OCI-LY1 (cell line): ENCODE measurements at regions not wholly inside any gene's neighbourhood (a gene's known extent, or its start where the extent isn't known, plus 50 kb on each side); places are given as distances from the start of the nearest gene placed in this dataset.

ENCODE experiments used
- H2AFZ ChIP-seq: fragments of 200-600 bp; sonication (generic), shearing (Covaris generic); 2 replicates; pipeline ENCODE4 v1.6.0; 2014; ENCODE audit warnings: antibody characterized with exemption, mild to moderate bottlenecking, low read length
- H3F3A ChIP-seq: fragments of 200-600 bp; sonication (generic), shearing (Covaris generic); 2 replicates; pipeline ENCODE4 v1.6.0; 2014; ENCODE audit warnings: mild to moderate bottlenecking, antibody characterized with exemption, low read length, moderate library complexity; ENCODE audit not compliant: insufficient read depth
- H3K27ac ChIP-seq: fragments of 200-600 bp; sonication (generic); 2 replicates; pipeline ENCODE4 v1.5.1; 2014; ENCODE audit warnings: low read length, mixed run types, mild to moderate bottlenecking, low read depth; ENCODE audit not compliant: poor library complexity, severe bottlenecking
- H3K27me3 ChIP-seq: fragments of 200-600 bp; sonication (generic); 2 replicates; pipeline ENCODE4 v1.6.0; 2014; ENCODE audit warnings: antibody characterized with exemption, mild to moderate bottlenecking, low read length, moderate library complexity; ENCODE audit not compliant: insufficient read depth
- H3K36me3 ChIP-seq: fragments of 200-600 bp; sonication (generic); 2 replicates; pipeline ENCODE4 v1.6.1; 2014; ENCODE audit warnings: mild to moderate bottlenecking, antibody characterized with exemption, low read length, moderate library complexity, mixed read lengths; ENCODE audit not compliant: insufficient read depth
- H3K4me1 ChIP-seq: fragments of 200-600 bp; sonication (generic); 2 replicates; pipeline ENCODE4 v1.5.1; 2014; ENCODE audit warnings: mild to moderate bottlenecking, low read length, moderate library complexity; ENCODE audit not compliant: insufficient read depth, severe bottlenecking
- H3K4me2 ChIP-seq: fragments of 200-600 bp; sonication (generic), shearing (Covaris generic); 2 replicates; pipeline ENCODE4 v1.6.1; 2014; ENCODE audit warnings: low read length
- H3K4me3 ChIP-seq: fragments of 200-600 bp; sonication (generic); 2 replicates; pipeline ENCODE4 v1.5.1; 2014; ENCODE audit warnings: low read length, low read depth, mild to moderate bottlenecking, mixed read lengths; ENCODE audit not compliant: poor library complexity, severe bottlenecking
- H3K79me2 ChIP-seq: fragments of 200-600 bp; shearing (Covaris generic); 2 replicates; pipeline ENCODE4 v1.6.1; 2016; ENCODE audit warnings: mixed run types, low read length, mixed read lengths; ENCODE audit not compliant: insufficient read depth
- H3K9ac ChIP-seq: fragments of 200-600 bp; sonication (generic), shearing (Covaris generic); 2 replicates; pipeline ENCODE4 v1.6.1; 2014; ENCODE audit warnings: mild to moderate bottlenecking, low read length, mixed read lengths
- H3K9me2 ChIP-seq: fragments of 200-600 bp; sonication (generic), shearing (Covaris generic); 2 replicates; pipeline ENCODE4 v1.6.1; 2014; ENCODE audit warnings: low read depth, mild to moderate bottlenecking, low read length, mixed read lengths
- H3K9me3 ChIP-seq: fragments of 200-600 bp; shearing (Covaris generic); 2 replicates; pipeline ENCODE4 v1.6.1; 2014; ENCODE audit warnings: low read length, mixed read lengths
- H4K20me1 ChIP-seq: fragments of 200-600 bp; sonication (generic), shearing (Covaris generic); 2 replicates; pipeline ENCODE4 v1.6.0; 2016; ENCODE audit warnings: mild to moderate bottlenecking, low read length; ENCODE audit not compliant: insufficient read depth
- CTCF ChIP-seq: fragments of 200-600 bp; sonication (generic), shearing (Covaris generic); IDR thresholded peaks from 2 replicates; pipeline ENCODE4 v1.5.1; 2017; ENCODE audit warnings: mild to moderate bottlenecking, antibody characterized with exemption, low read length, moderate library complexity, mixed read lengths
- EZH2 ChIP-seq: fragments of 200-600 bp; sonication (generic), shearing (Covaris generic); IDR thresholded peaks from 2 replicates; pipeline ENCODE4 v1.8.0; 2017; ENCODE audit warnings: borderline replicate concordance, mixed run types, mild to moderate bottlenecking, antibody characterized with exemption, low read length, moderate library complexity, mixed read lengths

DNA sequence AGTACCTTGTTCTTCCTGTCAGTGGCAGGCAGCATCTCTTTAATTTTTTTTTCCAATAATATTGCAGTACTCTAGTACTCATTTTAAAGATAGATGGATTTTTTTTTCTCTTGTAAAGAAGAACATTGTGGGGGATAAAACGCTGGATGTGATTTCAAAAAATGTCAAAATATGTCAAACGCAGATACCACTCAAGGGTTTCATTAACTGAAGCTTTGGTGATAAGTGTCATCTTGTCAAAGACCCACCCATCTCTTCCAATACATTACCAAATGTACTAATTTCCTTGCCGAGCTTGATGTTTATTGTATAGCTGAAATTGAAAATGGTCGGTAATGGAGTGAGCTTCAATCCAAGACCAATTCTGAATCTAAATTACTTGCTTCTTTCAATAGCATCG is 332.4 kb upstream of the SOX2 start:
- no peaks in the 10 kb centered on the region for H3K79me2 ChIP-seq

GRCh38 chr3:181369637-181370036 is 342.1 kb upstream of the SOX2 start:
- Histone ChIP-seq H2AFZ (peak overlapping the region; percentile 20), H3K9me2 (no peaks in the 10 kb centered on the region), H3K9ac (peak overlapping the region; percentile 2; the same call in 1 of the 2 replicates), H3K79me2 (peaks cover 30% of the 10 kb centered on the region; the same call in 1 of the 2 replicates), H4K20me1 (no peaks in the 10 kb centered on the region), H3K36me3 (peaks cover 6% of the 10 kb centered on the region; the same call in 1 of the 2 replicates), H3K4me3 (no peak overlapping the region), H3K9me3 (0 out of 2 replicates have a peak, but pooled peaks cover 3% of the 10 kb centered on the region), H3K4me2 (peak overlapping the region; percentile 27; the same call in 1 of the 2 replicates), H3K27me3 (no peaks in the 10 kb centered on the region), H3K27ac (peak overlapping the region; percentile 50), H3K4me1 (peaks cover 63% of the 10 kb centered on the region), H3F3A (0 out of 2 replicates have a peak, but pooled peaks cover 4% of the 10 kb centered on the region)
- TF ChIP-seq EZH2, result no peak
- TF ChIP-seq CTCF, result no peak

More for the DNA sequence above, 332.4 kb upstream of the SOX2 start:
- Histone ChIP-seq H3K9me2 (no peaks in the 10 kb centered on the region), H3K9ac (no peak overlapping the region), H3K36me3 (no peaks in the 10 kb centered on the region), H3F3A (no peaks in the 10 kb centered on the region), H3K27ac (peak overlapping the region; percentile 89), H4K20me1 (no peaks in the 10 kb centered on the region), H2AFZ (no peak overlapping the region), H3K9me3 (no peaks in the 10 kb centered on the region), H3K27me3 (no peaks in the 10 kb centered on the region), H3K4me2 (peak overlapping the region; percentile 14; the same call in 1 of the 2 replicates), H3K4me1 (peaks cover 100% of the 10 kb centered on the region), H3K4me3 (no peak overlapping the region)
- TF ChIP-seq CTCF, result no peak
- no peak for TF ChIP-seq EZH2

GRCh38 chr3:181363231-181363630 is 348.5 kb upstream of the SOX2 start:
- peaks cover 56% of the 10 kb centered on the region; the same call in 1 of the 2 replicates for H3K79me2 ChIP-seq
- H3K4me1 ChIP-seq, result peaks cover 86% of the 10 kb centered on the region
- H3K36me3 ChIP-seq, result peaks cover 6% of the 10 kb centered on the region; the same call in 1 of the 2 replicates
- 0 out of 2 replicates have a peak, but pooled peaks cover 3% of the 10 kb centered on the region for H3K9me3 ChIP-seq
- TF ChIP-seq CTCF, result no peak
- TF ChIP-seq EZH2, result no peak
- 0 out of 2 replicates have a peak, but pooled peaks cover 4% of the 10 kb centered on the region for H3F3A ChIP-seq
- H3K27ac ChIP-seq, result peak overlapping the region; percentile 90
- no peak overlapping the region for H2AFZ ChIP-seq
- H3K27me3 ChIP-seq, result no peaks in the 10 kb centered on the region
- no peaks in the 10 kb centered on the region for H4K20me1 ChIP-seq
- no peaks in the 10 kb centered on the region for H3K9me2 ChIP-seq
- H3K4me2 ChIP-seq, result peak overlapping the region; percentile 54
- H3K9ac ChIP-seq, result no peak overlapping the region; the same call in 1 of the 2 replicates
- H3K4me3 ChIP-seq, result peak overlapping the region; percentile 62
